GM18867 (cell line): ENCODE measurements at regions not wholly inside any gene's neighbourhood (a gene's known extent, or its start where the extent isn't known, plus 50 kb on each side); places are given as distances from the start of the nearest gene placed in this dataset.

ENCODE experiments used
- ATAC-seq: cut with Tn5 transposase; IDR thresholded peaks from one replicate; pipeline ENCODE4 v1.9.1; 2021; ENCODE audit warnings: mild to moderate bottlenecking, moderate library complexity; ENCODE audit not compliant: unreplicated experiment

DNA sequence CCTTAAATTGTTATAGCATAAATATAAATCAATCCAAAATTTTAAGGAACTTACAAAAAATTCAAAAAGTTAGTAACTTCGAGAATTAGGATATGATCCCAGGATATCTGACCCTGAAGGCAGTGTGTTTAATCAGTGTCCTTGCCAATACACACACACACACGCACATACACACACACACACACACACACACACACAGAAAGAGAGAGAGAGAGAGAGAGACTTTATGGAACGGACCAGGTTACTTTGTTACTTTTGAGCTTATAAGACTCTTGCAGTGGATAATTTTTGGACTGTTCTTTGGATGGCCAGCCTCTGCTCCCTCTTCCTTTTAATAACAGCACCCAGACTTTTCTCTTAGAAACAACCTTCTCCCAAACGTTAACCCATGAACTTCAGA is 322.9 kb downstream of the NFIB start:
- no peak for ATAC-seq

DNA sequence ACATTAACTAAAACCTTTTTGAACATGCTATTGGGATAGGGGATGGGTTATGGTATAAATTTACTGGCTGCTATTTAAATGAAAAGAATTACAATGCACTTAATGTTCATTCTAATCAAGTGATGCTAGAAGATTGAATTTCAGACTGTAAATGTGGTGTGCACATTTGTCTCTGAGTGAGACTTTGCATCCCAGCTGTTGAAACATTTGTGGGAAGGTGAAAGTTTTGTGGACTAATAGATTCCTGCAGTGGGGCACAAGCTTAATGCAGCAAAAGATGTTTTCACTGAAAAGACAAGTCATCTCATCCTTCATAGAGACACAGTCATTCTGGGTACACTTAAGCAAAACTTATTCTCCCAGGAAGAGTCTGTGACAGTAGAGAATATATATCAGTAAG is 323.6 kb downstream of the NFIB start:
- ATAC-seq = no peak

DNA sequence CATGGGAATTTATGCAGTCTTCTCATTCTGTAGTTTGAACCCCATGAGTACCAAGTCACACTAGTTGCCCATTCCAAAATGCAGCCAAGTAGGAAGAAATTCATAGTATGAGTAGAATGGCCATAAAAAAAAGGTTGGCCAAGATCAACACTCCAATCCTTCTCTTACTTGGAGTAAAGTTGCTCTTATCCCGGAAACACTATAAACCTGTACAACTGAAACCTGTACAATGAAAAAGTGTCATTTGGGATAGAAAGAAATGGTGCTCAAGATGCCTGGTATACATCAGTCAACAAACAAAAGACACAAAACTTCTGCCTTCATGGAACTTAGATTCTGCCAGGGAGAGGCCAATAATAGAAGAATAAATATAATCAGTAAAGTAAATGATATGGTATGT is 325.0 kb downstream of the NFIB start:
- no peak for ATAC-seq

DNA sequence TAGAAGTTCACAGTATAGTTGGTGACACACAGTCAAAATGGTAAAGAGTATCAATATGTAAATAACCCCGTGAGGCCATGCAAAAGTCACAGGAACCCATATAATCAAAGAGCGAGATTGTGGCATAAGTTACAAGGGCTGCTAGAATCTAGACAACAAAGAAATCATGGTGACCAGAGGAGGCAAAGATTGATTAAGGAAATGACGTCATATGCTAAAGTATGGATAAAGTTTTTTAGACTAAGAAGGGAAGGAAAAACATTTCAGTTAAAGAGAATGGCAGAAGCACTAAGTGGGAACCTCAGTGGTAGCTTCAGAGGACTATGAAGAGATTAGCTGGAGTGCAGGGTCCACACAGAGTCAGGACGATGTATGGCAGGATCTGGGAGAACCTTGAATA is 330.3 kb downstream of the NFIB start:
- ATAC-seq = no peak

DNA sequence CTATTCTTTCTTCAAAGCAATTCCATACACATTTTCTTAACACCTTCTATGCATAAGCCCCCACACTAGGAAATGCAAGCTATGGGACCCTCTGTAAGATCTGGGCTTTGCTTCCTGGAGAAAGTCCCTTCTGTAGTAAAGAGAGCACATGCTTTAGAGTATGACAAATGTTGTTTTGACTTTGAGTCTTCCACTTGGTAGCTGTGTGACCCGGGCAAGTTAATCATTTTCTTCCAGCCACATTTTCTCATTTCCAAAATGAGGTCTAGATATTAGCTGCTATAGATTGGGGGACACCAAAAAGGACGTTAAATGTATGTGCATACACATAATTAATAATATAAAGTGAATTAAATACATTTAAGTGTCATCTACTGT is 334.0 kb downstream of the NFIB start:
- no peak for ATAC-seq

DNA sequence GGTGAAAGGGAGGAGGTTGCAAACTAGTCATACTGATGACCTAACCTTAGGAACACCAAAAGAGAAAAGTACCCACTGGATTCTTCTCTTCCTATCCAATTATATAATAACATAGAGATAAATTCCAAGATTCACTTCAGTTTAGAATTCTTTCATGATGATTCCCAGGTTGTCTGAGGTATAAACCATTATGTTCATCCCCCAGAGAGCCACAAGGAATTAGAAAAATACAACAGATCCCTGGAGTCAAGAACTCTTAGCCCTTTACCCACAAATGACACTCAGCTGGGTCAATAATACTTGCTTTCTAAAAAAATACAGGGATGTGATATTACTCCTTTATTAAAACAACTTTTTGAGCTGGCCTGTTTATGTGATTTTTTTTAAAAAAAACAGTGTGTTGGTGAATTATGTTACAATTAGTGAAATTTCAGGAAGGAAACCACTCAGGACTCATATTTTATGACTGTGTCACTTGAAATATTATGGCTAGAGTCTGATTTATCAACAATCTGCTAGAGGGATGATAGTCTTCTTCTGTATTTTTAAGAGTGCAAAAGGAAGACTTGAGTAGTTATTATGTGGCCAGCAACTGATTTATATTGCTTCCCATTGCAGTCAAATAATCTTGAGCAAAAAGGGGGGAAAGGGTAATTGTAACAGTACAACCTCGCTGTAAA is 338.2 kb downstream of the NFIB start:
- no peak for ATAC-seq

DNA sequence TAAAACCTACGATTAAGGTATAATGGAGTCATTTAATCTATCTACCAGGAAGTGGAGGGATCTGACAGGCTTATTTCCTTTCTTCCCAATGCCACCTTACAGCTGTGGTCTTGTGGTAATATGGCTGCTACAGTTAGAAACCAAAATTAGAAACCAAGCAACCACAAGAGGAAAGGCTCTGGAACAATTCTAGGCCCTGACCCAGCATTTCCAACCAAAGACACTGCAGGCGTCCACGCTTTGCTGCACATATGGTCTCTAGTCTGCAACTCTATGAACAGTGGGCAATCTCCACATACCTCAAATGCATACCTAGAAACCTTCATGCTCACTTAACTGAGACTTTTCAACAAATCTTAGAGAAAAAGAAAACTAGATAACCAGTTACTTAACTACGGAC is 339.1 kb downstream of the NFIB start:
- ATAC-seq = no peak

DNA sequence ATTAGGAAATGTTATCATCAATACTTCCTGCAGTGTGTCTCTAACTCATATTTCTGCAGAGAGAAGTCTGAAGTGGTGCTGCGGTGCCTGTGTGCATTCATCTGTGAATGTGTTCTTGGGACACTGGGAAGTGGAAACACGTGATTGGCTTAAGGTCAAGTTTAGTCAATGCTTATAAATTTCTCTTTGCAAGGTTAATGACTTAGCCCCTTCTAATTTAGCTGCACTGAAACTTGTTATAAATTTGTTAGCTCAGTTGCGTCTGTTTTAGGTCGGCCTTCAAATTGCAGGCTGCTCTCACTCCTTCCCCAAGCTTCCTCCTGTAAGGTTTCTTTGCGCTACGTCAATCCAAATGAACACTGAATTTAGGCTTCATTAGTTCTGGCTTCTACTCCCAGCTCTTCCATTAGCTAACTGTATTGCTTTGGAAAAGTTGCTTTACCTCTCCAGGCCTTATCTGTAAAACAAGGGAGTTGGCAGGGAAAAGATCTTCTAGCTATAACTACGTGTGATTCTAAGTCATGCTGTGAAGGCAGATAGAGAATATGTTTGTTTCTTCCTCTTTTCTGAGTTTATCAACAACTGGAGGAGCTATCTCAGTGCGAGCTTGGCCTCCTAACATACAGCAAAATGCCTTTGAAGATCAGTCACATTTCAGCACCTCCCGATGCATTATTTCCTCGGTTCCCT is 341.8 kb downstream of the NFIB start:
- ATAC-seq = no peak

DNA sequence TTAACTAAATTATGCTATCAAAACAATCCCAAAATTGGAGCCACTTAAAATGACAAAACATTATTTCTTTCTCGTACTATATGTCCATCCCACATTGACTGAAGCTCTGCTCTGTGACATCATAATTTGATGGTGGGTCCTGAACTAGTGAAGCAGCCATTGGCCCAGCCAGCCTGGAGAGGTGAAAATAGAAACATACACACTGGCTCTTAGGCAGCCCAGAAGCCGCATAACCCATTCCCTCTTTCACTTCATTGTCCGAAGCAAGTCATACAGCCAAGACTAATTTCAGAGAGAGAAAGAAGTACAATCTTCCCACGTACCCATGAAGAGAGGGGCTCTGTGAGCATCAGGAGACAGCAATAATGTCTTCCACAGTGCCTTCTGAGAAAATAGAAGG is 342.5 kb downstream of the NFIB start:
- ATAC-seq = no peak

DNA sequence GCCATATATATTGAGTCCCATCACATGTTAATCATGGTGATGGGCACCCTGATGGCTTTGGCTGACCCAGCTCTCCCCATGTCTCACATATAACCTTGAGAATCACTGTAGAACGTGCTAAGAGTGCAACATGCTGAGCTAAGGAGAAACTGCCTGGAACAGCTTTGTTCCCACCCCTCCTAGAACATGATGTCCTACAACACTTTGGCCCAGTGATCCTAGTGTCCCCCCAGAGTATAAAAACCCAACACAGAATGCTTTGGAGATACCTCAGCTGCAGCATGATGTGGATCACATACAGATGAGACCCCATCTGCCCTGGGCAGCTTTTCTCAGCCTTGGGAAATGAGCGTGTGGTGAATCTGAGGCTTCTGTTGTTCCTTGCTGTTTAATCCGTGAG is 343.5 kb downstream of the NFIB start:
- ATAC-seq = no peak

DNA sequence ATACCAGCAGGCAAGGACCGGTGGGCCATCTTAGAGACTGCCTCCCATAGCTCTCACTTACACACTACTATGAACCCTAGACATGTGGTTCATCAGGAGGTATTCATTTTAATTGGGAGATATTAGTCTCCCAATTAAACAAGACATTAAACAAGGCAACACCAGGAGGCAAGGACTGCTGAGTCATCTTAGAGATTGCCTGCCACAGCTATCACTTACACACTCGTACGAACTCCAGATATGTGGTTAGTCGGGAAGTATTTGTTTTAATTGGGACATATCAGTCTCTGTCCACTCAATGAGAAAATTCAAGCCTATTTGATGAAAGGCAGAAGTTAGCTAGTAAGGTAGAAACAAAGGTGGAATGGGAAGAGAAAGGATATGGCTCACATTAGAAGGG is 343.9 kb downstream of the NFIB start:
- no peak for ATAC-seq

DNA sequence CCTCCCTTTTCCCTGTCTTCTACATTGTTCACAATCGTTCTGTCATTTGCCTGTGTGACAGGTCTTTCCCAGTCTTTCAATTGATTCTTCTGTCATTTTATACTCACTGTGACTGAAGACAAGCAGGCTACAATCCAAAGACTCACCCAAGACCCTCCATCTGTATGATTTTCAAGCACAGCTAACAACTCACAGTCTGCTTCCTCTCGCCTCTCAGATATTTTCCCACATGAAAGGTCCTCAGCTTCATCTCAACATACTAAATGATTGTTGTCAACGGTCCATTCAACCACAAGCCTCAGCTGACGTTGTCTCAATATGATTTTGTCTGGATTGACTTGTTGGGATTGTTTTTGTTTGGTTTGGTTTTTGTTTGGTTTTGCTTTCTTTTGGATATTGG is 346.5 kb downstream of the NFIB start:
- no peak for ATAC-seq

DNA sequence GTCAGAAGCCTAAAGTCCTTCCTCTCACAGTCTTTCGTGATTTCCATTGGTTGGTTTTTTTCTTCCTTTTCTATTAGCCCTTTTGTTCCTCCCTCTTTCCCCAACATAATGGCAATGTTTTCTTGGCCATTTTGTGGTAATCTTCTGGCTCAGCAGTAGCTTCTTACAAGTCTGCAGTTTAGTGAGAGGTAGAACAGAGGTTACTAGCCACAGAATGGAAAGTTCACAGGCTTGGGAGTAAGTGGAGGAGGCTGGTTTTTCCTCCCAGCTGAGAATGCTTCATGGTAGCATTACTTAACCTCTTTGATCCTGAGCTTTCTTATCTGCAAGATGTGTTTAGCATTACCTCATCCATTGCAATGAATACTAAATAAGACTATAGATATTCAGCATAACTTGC is 346.9 kb downstream of the NFIB start:
- no peak for ATAC-seq

DNA sequence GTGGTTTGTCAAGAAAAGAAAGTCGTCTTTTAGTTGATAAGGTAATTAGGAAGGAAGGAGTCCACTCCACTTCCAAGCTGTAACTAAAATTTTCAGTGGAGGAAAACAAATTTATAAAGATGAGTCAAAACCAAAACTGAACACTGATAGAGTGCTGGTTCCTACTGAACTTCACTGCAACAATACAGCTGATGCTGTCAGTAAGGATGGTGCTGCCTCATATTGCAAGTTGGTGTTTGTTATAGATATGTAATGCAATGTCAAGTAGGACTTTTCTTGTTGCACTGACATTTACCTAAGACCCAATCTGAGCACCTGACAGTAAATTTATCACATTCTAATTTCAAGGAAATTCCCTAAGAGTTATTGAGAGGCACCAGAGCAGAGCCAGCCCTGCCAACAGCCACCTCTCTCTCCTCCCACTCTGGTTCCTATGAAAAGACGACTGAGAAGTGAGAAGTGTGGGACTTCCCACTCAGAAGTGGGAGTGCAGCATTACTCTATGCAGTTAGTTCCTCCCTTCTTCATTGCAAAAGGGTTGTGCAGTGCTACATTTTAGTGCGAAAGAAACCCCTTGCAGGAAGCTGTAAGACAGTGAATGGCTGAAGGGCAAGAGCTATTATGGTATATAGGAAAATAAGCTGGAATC is 350.8 kb downstream of the NFIB start:
- no peak for ATAC-seq

DNA sequence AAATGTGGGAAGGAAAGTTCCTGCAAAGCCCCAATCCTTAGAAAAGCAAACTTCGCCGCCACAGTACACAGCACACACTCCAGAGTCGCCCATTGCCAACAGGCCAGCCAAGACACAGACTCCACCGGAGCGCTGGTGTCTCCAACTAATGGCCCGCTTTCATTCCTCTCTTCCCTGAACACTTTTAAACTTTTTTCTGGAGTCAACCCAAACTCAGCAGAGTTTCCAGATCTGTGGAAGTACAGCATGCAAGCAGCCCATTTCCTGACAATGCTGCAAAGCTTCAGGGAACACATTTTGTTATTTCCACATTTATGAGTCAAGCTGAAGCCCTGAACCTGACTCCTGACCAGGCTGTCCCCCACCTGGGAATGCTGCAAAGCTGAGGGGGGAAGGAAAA is 351.9 kb downstream of the NFIB start:
- ATAC-seq = no peak

DNA sequence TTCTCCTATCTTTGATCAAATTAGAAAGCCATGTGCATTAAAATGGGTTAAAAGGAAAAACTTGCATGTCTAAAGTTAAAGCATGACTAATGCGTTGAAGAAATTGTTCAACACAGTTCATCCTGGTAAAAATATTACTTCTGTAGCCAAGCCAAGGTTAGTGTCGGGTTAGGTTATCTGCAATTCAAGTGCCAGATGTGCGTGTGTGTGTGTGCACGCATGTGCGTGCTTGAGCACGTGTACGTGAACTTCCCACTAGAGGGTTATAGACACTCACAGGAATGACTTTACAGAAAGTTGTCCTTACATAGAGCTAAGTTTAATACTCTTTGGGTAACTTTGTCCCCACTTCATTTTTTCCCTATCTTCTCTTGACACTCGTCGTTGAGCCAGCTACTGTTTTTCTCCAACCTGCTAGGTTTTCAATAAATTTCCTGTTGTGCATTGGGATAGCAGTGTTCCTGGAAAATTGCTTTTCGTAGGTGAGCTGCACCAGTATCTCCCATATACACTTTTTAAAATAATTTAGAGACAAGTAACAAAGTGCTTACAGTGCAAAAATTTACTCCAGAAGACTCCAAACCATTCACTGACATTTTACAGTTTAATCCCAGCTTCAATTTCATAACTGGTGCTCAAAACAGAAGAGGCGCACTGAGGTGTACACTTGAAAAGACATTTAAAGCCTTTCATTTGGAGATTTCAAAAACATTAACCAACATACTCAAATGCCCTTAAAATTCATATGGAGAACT is 353.8 kb downstream of the NFIB start:
- no peak for ATAC-seq

DNA sequence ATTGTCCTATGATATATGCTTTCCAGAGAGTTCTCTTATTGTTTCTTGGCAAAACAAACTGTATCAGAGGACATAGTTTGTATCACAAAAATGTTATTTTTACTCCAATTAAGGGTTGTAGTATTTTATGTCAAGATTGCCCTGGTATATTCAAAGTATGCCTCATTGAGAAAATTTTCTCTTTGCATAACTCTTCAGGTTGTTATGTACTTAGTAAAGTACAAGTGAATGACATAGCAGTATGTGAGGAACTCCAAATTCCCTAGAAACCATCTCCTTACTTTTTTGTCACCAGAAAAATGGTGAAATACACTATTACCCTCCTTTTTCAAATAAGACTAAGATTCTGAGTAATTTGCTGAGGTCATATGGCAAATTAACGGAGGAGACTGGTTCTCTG is 355.3 kb downstream of the NFIB start:
- no peak for ATAC-seq

DNA sequence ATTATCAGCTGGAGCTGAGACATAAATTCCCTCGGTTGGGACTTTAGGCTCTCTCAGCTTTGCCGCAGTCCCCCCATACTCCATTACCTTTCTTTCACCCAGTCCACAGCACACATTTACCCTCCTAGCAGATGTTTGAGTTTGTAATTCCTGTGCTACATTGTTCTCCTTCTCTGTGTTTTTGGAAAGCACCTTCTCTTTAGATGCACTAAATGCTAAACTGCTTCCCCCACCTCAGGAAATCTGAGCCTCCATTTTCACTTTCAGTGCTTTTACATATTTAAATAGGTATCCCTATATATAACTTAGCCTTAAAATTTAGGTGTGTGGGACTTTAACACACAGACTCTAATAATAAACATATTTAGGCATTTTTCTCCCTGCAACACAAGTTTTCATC is 356.9 kb downstream of the NFIB start:
- ATAC-seq = no peak

DNA sequence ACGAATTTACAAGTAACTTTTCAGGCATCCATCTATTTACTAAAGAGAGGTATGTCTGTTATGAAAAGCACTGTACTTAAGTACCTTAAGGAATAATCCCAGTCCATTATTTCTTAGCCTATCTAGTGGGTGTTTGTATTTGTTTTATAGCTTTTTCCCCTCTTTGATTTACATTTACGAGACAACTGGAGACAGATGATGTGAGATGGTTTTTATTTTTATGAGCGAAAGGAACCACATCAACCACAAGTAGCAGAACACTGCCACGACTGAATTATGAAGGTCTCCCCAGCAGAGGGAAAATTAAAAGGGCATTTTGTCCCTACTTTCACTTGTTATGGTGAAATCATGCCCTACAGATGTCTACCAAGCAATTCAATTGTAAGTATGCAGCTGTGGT is 357.8 kb downstream of the NFIB start:
- ATAC-seq = no peak

DNA sequence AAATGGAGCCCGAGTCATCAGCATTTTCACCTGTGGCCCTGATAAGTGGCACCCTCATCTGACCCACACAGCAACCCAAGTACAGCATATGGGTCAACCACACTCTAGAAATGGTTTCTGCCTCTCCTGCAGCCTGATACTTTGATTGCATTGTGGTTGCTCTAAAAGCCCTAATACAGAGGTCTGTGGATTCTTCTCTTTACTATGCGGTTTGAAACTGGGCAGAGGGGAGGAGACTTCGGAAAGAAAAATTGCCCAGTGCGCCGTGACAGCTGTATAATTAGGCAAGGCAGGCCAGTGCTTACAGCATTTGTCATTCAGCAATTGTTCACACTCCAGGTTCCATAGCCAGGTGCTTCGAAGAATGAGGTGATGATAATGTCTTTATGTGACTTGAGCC is 361.0 kb downstream of the NFIB start:
- no peak for ATAC-seq

DNA sequence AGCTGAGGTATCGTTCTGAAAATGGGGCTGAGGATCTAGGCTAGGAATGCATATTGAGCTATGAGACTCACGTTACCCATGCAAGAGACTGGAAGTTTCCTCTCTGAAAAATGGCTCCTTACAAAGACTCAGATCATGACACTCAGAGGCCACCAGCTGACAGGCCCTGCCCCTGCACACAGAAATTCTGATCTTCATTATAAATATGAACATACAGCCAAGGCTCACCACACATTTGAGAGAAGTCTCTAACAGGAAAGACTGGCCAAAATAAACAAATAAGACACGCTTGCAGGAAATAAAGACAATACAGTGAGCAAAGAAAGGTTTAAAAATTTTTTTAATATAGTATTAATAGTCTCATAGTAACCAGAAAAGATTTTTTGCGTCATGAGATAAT is 365.9 kb downstream of the NFIB start:
- no peak for ATAC-seq

DNA sequence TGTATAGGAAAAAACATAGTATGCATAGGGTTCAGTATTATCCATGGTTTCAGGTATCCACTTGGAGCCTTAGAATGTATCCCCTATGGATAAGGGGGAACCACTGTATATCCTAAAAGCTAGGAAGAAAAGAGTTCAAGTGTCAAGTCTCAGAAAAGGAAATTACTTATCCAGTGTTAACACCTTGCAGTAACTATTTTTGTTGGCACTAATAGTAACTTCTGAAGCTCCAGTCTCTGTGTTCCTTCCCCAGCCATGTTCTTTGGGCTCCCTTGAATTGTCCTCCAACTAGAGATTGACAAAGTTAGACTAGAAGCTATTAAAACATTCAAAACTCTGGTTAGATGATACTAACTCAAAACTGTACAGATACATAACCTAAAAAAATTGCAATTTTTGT is 370.8 kb downstream of the NFIB start:
- ATAC-seq = no peak
